ENCODE measurements at regions not wholly inside any gene's neighbourhood (a gene's known extent, or its start where the extent isn't known, plus 50 kb on each side); places are given as distances from the start of the nearest gene placed in this dataset.

- H3K4me1 Mint-ChIP-seq (ENCODE audit: low read depth in 2 of 2) = peaks cover 13 to 19% of the 10 kb centered on the region in 2 donors
- ATAC-seq = peak; percentile 61 to 67
- peak overlapping the region; percentile 3 to 65 for H3K27ac Mint-ChIP-seq
- peak overlapping the region; percentile 5 for H3K4me3 Mint-ChIP-seq
- H3K9me3 Mint-ChIP-seq = no peaks in the 10 kb centered on the region
- no peak for DNase-seq (ENCODE audit: low spot score)
- H3K36me3 Mint-ChIP-seq = peaks cover 5% of the 10 kb centered on the region
- H3K27me3 Mint-ChIP-seq = no peaks in the 10 kb centered on the region
Measured at GRCh38 chr5:93874491-93874890, 133.1 kb upstream of the POU5F2 start.

DNA sequence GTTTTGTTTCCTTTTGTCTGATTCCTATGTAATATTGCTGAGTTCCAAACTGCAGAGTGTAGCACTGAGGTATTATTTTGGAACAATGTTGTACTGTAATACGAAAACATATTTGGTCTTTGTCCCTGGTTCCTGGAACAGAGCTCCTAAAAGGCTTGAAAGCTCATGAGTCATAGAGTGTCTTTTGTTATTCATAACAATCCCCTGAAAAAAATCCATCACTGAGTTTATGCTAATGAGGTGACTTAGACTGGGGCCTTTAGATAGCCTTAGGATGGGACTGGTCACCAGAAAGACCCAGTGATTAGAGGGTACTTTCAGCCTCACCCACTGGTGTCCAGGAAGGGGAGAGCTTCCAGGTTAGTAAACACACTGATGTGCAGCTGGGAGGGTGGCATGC, 132.7 kb upstream of the POU5F2 start:
- H3K4me3 Mint-ChIP-seq = peak overlapping the region; percentile 5
- ATAC-seq = peak; percentile 82 to 89

GRCh38 chr5:93873211-93873736, 131.9 kb upstream of the POU5F2 start:
- Mint-ChIP-seq H3K27me3 (no peaks in the 10 kb centered on the region), H3K36me3 (no peaks in the 10 kb centered on the region), H3K27ac (peak overlapping the region; percentile 3 to 65), H3K4me3 (no peak overlapping the region), H3K4me1 (ENCODE audit: low read depth in 2 of 2) (peaks cover 13 to 19% of the 10 kb centered on the region in 2 donors), H3K9me3 (no peaks in the 10 kb centered on the region)
- DNase-seq (ENCODE audit: low spot score) (no peak), ATAC-seq (no peak)

More for the DNA sequence above, 132.7 kb upstream of the POU5F2 start:
- Mint-ChIP-seq H3K27ac (peak overlapping the region; percentile 3 to 65), H3K27me3 (no peaks in the 10 kb centered on the region), H3K9me3 (no peaks in the 10 kb centered on the region), H3K36me3 (peaks cover 1% of the 10 kb centered on the region), H3K4me1 (ENCODE audit: low read depth in 2 of 2) (peaks cover 13 to 19% of the 10 kb centered on the region in 2 donors)
- DNase-seq (ENCODE audit: low spot score) = no peak

GRCh38 chr5:93870649-93871048, 129.2 kb upstream of the POU5F2 start:
- DNase-seq (ENCODE audit: low spot score) = no peak
- no peaks in the 10 kb centered on the region for H3K27me3 Mint-ChIP-seq
- ATAC-seq = no peak
- no peak overlapping the region for H3K27ac Mint-ChIP-seq
- H3K4me3 Mint-ChIP-seq = no peak overlapping the region
- H3K9me3 Mint-ChIP-seq = no peaks in the 10 kb centered on the region
- peaks cover 13 to 15% of the 10 kb centered on the region in 2 donors for H3K4me1 Mint-ChIP-seq (ENCODE audit: low read depth in 2 of 2)
- no peaks in the 10 kb centered on the region for H3K36me3 Mint-ChIP-seq

- Mint-ChIP-seq H3K9me3 (no peaks in the 10 kb centered on the region), H3K4me3 (no peak overlapping the region), H3K36me3 (no peaks in the 10 kb centered on the region)
Measured at GRCh38 chr5:93868851-93869250, 127.5 kb upstream of the POU5F2 start.

DNA sequence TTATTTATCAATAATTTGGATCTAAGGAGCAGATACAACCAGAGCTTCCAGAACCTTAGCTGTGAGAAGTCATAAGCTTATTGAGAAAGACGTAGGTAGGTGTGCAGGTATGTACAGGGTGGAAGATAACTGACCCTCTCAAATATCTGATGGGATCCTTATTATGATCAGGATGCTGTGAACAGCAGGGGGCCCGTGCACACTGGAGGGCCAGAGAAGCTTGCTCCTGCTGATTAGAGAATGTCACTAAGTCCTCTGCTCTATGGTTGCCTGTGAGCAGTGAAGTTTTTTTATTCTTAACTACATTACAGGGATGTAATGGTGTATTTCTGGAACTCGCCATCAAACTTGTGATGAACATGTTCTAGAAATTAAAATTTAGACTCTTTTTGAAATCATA, 108.9 kb upstream of the POU5F2 start:
- no peak for DNase-seq (ENCODE audit: low spot score)
- ATAC-seq = no peak
- H3K27me3 Mint-ChIP-seq = no peaks in the 10 kb centered on the region
- H3K27ac Mint-ChIP-seq = no peak overlapping the region
- peaks cover 18% of the 10 kb centered on the region for H3K36me3 Mint-ChIP-seq
- H3K4me1 Mint-ChIP-seq (ENCODE audit: low read depth in 2 of 2) = peaks cover 0 to 7% of the 10 kb centered on the region in 2 donors
- H3K4me3 Mint-ChIP-seq = no peak overlapping the region
- H3K9me3 Mint-ChIP-seq = peaks cover 7% of the 10 kb centered on the region

More at GRCh38 chr5:93868851-93869250, 127.5 kb upstream of the POU5F2 start:
- H3K27me3 Mint-ChIP-seq = no peaks in the 10 kb centered on the region
- no peak for DNase-seq (ENCODE audit: low spot score)
- H3K27ac Mint-ChIP-seq = no peak overlapping the region
- ATAC-seq = no peak
- H3K4me1 Mint-ChIP-seq (ENCODE audit: low read depth in 2 of 2) = peaks cover 3 to 4% of the 10 kb centered on the region in 2 donors

DNA sequence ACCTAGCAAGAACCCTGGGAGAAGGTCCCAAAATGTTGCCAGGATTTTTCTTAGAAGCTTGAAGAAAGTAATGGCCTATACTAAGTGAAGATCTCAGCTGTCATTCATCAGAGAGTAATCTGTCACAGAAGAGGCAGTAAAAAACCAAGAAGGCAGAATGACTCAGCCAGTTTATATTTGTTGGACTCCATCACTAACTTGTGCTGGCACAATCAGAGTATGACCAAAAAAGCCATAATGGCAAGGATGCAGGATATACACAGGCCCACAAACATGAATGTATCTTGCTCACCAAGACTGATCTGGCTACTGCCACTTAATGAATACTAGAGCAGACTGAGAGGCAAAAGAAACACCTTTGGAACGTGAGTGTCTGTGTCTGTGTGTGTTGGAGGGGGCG, 104.0 kb upstream of the POU5F2 start:
- Mint-ChIP-seq H3K27me3 (no peaks in the 10 kb centered on the region), H3K4me3 (no peak overlapping the region), H3K27ac (no peak overlapping the region), H3K9me3 (no peaks in the 10 kb centered on the region), H3K4me1 (ENCODE audit: low read depth in 2 of 2) (peaks cover 0 to 3% of the 10 kb centered on the region in 2 donors), H3K36me3 (peaks cover 34% of the 10 kb centered on the region)
- no peak for DNase-seq (ENCODE audit: low spot score)
- ATAC-seq = no peak

DNA sequence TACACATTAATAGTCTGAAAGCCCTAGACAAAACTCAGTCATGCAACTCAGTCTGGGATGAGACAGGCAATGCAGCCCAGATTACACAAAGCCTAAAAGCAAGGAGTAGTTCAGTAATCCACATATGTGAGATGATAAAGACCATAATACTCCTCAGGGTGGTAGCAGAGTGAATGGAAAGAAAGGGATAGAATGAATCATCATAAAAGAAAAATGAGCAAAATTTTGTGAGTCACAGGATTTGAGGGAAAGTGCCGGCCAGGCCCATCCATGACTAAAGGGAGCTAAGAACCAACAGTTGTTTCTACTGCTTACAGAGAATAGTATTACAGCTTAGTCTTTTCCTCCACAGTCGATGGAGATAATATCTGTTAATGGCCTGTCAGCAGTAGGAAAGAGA, 90.0 kb upstream of the POU5F2 start:
- ATAC-seq (no peak), DNase-seq (ENCODE audit: low spot score) (no peak)
- H3K4me3 Mint-ChIP-seq = no peak overlapping the region
- H3K9me3 Mint-ChIP-seq = peaks cover 8% of the 10 kb centered on the region
- peaks cover 16% of the 10 kb centered on the region for H3K36me3 Mint-ChIP-seq
- no peak overlapping the region for H3K27ac Mint-ChIP-seq
- peaks cover 0 to 4% of the 10 kb centered on the region in 2 donors for H3K4me1 Mint-ChIP-seq (ENCODE audit: low read depth in 2 of 2)
- no peaks in the 10 kb centered on the region for H3K27me3 Mint-ChIP-seq

DNA sequence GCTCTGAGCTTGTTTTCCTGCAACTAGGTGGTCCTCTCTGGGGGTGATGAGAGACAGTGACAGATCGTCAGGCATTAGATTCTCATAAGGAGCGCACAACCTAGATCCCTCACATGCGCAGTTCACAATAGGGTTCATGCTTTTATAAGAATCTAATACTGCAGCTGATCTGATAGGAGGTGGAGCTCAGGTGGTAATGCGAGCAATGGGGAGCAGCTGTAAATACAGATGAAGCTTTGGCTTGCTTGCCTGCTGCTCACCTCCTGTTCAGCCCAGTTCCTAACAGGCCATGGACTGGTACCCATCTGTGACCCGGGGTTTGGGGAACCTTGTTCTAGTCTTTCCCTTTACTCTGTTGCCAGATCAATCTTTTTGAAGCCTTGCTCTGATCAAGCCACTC, 89.5 kb upstream of the POU5F2 start:
- Mint-ChIP-seq H3K9me3 (peaks cover 8% of the 10 kb centered on the region), H3K36me3 (peaks cover 16% of the 10 kb centered on the region), H3K27me3 (no peaks in the 10 kb centered on the region), H3K4me3 (no peak overlapping the region), H3K27ac (no peak overlapping the region), H3K4me1 (ENCODE audit: low read depth in 2 of 2) (peaks cover 0 to 4% of the 10 kb centered on the region in 2 donors)
- no peak for DNase-seq (ENCODE audit: low spot score)
- ATAC-seq = no peak

DNA sequence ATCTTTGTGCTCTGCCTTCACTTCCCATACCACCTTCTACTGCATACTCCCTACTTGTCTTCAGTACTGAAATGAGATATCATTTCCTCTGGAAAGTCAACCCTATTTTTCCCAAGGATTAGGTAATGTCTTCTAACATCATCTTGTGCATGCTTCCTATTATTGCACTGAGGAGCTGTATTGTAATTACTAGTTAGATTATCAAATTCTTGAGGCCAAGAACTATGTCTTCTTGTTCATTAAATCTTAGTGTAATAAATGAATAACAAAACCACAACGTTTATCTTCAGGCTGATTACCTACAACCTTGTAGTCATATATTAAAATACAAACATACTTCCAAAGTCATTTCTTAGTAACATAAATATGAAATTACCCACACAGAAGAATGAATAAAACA, 87.9 kb upstream of the POU5F2 start:
- peaks cover 0 to 4% of the 10 kb centered on the region in 2 donors for H3K4me1 Mint-ChIP-seq (ENCODE audit: low read depth in 2 of 2)
- H3K36me3 Mint-ChIP-seq = peaks cover 24% of the 10 kb centered on the region
- no peak for ATAC-seq
- peaks cover 8% of the 10 kb centered on the region for H3K9me3 Mint-ChIP-seq
- H3K27me3 Mint-ChIP-seq = no peaks in the 10 kb centered on the region
- H3K4me3 Mint-ChIP-seq = no peak overlapping the region
- no peak overlapping the region for H3K27ac Mint-ChIP-seq
- DNase-seq (ENCODE audit: low spot score) = no peak

- Mint-ChIP-seq H3K27ac (no peak overlapping the region), H3K4me1 (ENCODE audit: low read depth in 2 of 2) (no peaks in the 10 kb centered on the region), H3K27me3 (no peaks in the 10 kb centered on the region), H3K4me3 (no peak overlapping the region), H3K9me3 (no peaks in the 10 kb centered on the region), H3K36me3 (peaks cover 11% of the 10 kb centered on the region)
- DNase-seq (ENCODE audit: low spot score) = no peak
- ATAC-seq = no peak
Measured at GRCh38 chr5:93821891-93822415, 80.6 kb upstream of the POU5F2 start.

- H3K4me1 Mint-ChIP-seq (ENCODE audit: low read depth in 2 of 2) = no peaks in the 10 kb centered on the region
- no peaks in the 10 kb centered on the region for H3K9me3 Mint-ChIP-seq
- H3K4me3 Mint-ChIP-seq = no peak overlapping the region
- no peak for ATAC-seq
- H3K27me3 Mint-ChIP-seq = no peaks in the 10 kb centered on the region
- no peak for DNase-seq (ENCODE audit: low spot score)
- H3K27ac Mint-ChIP-seq = no peak overlapping the region
- H3K36me3 Mint-ChIP-seq = peaks cover 4% of the 10 kb centered on the region
Measured at GRCh38 chr5:93819668-93820067, 78.3 kb upstream of the POU5F2 start.

- DNase-seq (ENCODE audit: low spot score) (no peak), ATAC-seq (no peak)
- Mint-ChIP-seq H3K27me3 (no peaks in the 10 kb centered on the region), H3K4me3 (no peak overlapping the region), H3K36me3 (peaks cover 5% of the 10 kb centered on the region), H3K4me1 (ENCODE audit: low read depth in 2 of 2) (no peaks in the 10 kb centered on the region), H3K27ac (no peak overlapping the region), H3K9me3 (no peaks in the 10 kb centered on the region)
Measured at GRCh38 chr5:93810780-93811179, 69.4 kb upstream of the POU5F2 start.

- ATAC-seq = no peak
- H3K4me3 Mint-ChIP-seq = no peak overlapping the region
- peaks cover 5% of the 10 kb centered on the region for H3K36me3 Mint-ChIP-seq
- H3K4me1 Mint-ChIP-seq (ENCODE audit: low read depth in 2 of 2) = no peaks in the 10 kb centered on the region
- no peak for DNase-seq (ENCODE audit: low spot score)
- H3K27ac Mint-ChIP-seq = no peak overlapping the region
- H3K27me3 Mint-ChIP-seq = no peaks in the 10 kb centered on the region
- H3K9me3 Mint-ChIP-seq = no peaks in the 10 kb centered on the region
Measured at GRCh38 chr5:93809430-93809829, 68.0 kb upstream of the POU5F2 start.

DNA sequence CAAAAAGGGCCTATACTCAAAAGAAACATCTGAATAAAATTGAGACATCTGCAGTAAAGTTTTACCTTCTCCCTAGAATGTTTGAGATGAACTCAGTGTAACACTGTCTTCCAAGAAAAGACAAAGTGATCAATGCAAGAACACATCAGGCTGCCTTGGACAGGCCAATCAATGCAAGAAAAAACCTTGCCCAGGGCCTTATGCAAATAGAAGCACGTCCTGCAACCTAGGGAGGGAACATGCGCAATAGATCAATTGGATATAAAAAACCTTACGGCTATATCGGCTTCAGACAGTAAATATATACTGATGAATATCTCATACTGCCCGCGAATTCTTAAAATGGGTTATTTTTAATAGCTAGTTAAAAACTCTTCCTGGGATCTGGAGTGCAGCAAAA, 66.4 kb upstream of the POU5F2 start:
- ATAC-seq (no peak), DNase-seq (ENCODE audit: low spot score) (no peak)
- H3K4me1 Mint-ChIP-seq (ENCODE audit: low read depth in 2 of 2) = no peaks in the 10 kb centered on the region
- peaks cover under 1% of the 10 kb centered on the region for H3K36me3 Mint-ChIP-seq
- no peak overlapping the region for H3K4me3 Mint-ChIP-seq
- no peaks in the 10 kb centered on the region for H3K27me3 Mint-ChIP-seq
- no peaks in the 10 kb centered on the region for H3K9me3 Mint-ChIP-seq
- H3K27ac Mint-ChIP-seq = no peak overlapping the region
